ENCODE measurements at regions not wholly inside any gene's neighbourhood (a gene's known extent, or its start where the extent isn't known, plus 50 kb on each side); places are given as distances from the start of the nearest gene placed in this dataset.
A peak's percentile ranks its signal among the peaks of the same experiment; 100 is the strongest.

- no peak for DNase-seq (ENCODE audit: low read depth)
- no peak for TF ChIP-seq CTCF (IDR thresholded peaks at IDR 0.05; ENCODE audit: insufficient read depth, low read depth, low read length)
- no peak overlapping the region for H3K4me3 ChIP-seq (ENCODE audit: low read depth, low read length)
Measured at GRCh38 chr7:85866540-85866939, 679.7 kb upstream of the SEMA3D start.

GRCh38 chr7:85851571-85852193 lies 664.8 kb upstream of the SEMA3D start:
- peak; percentile 34 for TF ChIP-seq CTCF (IDR thresholded peaks at IDR 0.05; ENCODE audit: insufficient read depth, low read depth, low read length)
- DNase-seq (ENCODE audit: low read depth) = peak; percentile 52
- H3K4me3 ChIP-seq (ENCODE audit: low read depth, low read length) = no peak overlapping the region

GRCh38 chr7:85850381-85850780 lies 663.5 kb upstream of the SEMA3D start:
- H3K4me3 ChIP-seq (ENCODE audit: low read depth, low read length) = no peak overlapping the region
- DNase-seq (ENCODE audit: low read depth) = no peak
- no peak for TF ChIP-seq CTCF (IDR thresholded peaks at IDR 0.05; ENCODE audit: insufficient read depth, low read depth, low read length)

GRCh38 chr7:85840554-85840953 lies 653.7 kb upstream of the SEMA3D start:
- DNase-seq (ENCODE audit: low read depth) = peak; percentile 3
- H3K4me3 ChIP-seq (ENCODE audit: low read depth, low read length) = no peak overlapping the region
- TF ChIP-seq CTCF (IDR thresholded peaks at IDR 0.05; ENCODE audit: insufficient read depth, low read depth, low read length) = no peak

GRCh38 chr7:85833066-85833465 lies 646.2 kb upstream of the SEMA3D start:
- no peak overlapping the region for H3K4me3 ChIP-seq (ENCODE audit: low read depth, low read length)
- DNase-seq (ENCODE audit: low read depth) = peak; percentile 1
- TF ChIP-seq CTCF (IDR thresholded peaks at IDR 0.05; ENCODE audit: insufficient read depth, low read depth, low read length) = no peak

- H3K4me3 ChIP-seq (ENCODE audit: low read depth, low read length) = no peak overlapping the region
- no peak for DNase-seq (ENCODE audit: low read depth)
- no peak for TF ChIP-seq CTCF (IDR thresholded peaks at IDR 0.05; ENCODE audit: insufficient read depth, low read depth, low read length)
Measured at GRCh38 chr7:85830982-85831381, 644.1 kb upstream of the SEMA3D start.

GRCh38 chr7:85829817-85830432 lies 643.1 kb upstream of the SEMA3D start:
- TF ChIP-seq CTCF (IDR thresholded peaks at IDR 0.05; ENCODE audit: insufficient read depth, low read depth, low read length) = peak; percentile 25
- no peak overlapping the region for H3K4me3 ChIP-seq (ENCODE audit: low read depth, low read length)
- DNase-seq (ENCODE audit: low read depth) = peak; percentile 13

All from fibroblast of villous mesenchyme (primary cell).